Pancreas (tissue), 10 donors: ENCODE measurements at regions not wholly inside any gene's neighbourhood (a gene's known extent, or its start where the extent isn't known, plus 50 kb on each side); places are given as distances from the start of the nearest gene placed in this dataset.

Experiments
- ATAC-seq, 4 donors: fragments of 200-7000 bp; cut with Tn5 transposase; one replicate each; pipeline versions ENCODE4 v1.8.0 to v1.9.1; 2020; ENCODE audit warnings: mild to moderate bottlenecking in 4 of 4, moderate library complexity in 4 of 4
- DNase-seq, 6 donors: peaks; one replicate each; pipeline ENCODE4 v3.0.0-alpha.2; 2020
- FAIRE-seq: peaks from 2 replicates; lab custom pipeline; 2012; peaks lifted over from hg19 to GRCh38; lab: Jason Lieb, UNC
- H3K27ac ChIP-seq, 4 donors: fragments of 200-600 bp; sonication (generic); 1 replicate in 3 of 4; 2 replicates in 1 of 4; pipeline versions ENCODE4 v1.5.0 to v1.8.0; 2020
- H3K27me3 ChIP-seq, 4 donors: fragments of 200-600 bp; one replicate each; pipeline ENCODE4 v1.8.0; 2021
- H3K36me3 ChIP-seq, 3 donors: fragments of 200-600 bp; sonication (generic) in 1 of 3; one replicate each; pipeline versions ENCODE4 v1.5.0 to v1.8.0; 2020 to 2021
- H3K4me1 ChIP-seq, 3 donors: fragments of 200-600 bp; one replicate each; pipeline ENCODE4 v1.8.0; 2021
- H3K4me3 ChIP-seq, 4 donors: fragments of 200-600 bp; sonication (generic) in 2 of 4; one replicate each; pipeline versions ENCODE4 v1.5.0 to v1.8.0; 2020 to 2021
- H3K9me3 ChIP-seq, 4 donors: fragments of 200-600 bp; one replicate each; pipeline ENCODE4 v1.8.0; 2021
- CTCF ChIP-seq, 4 donors: fragments of 200-600 bp; sonication (generic) in 3 of 4; IDR thresholded peaks; one replicate each; pipeline versions ENCODE4 v1.5.0 to v1.8.0; 2021; ENCODE audit warnings: antibody characterized with exemption in 4 of 4
- WGBS, 2 donors: extraction: QIAGEN DNeasy Blood & Tissue Kit; methylation state at CpG; one replicate each; pipeline ENCODE4 v1.1.7; 2013; 5-methylcytosine and 5-hydroxymethylcytosine counted together
- intact Hi-C, 3 donors: fragments of 100-400 bp; cut with DNase I; formaldehyde crosslinking; loops; one replicate each; pipeline versions ENCODE4 v1.11.1 to v1.14.2; 2022
- donor health status: healthy with polysubstance abuse.
- donor health status: DM: no; HTN: no; CAD: no; lungs with moderate emphysema.
- donor health status: DM: no; HTN: no; CAD: no.
- donor health status: control.
- donor health status: control.
- donor health status: Bipolar disorder and iron deficiency.
- donor health status: DM: yes; HTN: yes; CAD: no.
- donor health status: DM: no; HTN: no; CAD: no.
- donor health status: DM: no; HTN: no; CAD: no.
- donor health status: DM: yes; HTN: yes; CAD: no.

GRCh38 chr1:57963581-57963980 is 539.7 kb upstream of the DAB1 start:
- no peak for ATAC-seq
- TF ChIP-seq CTCF (IDR thresholded peaks at IDR 0.05), result no peak
- no peaks in the 10 kb centered on the region for H3K4me1 ChIP-seq
- H3K27ac ChIP-seq, result no peak overlapping the region
- no peak overlapping the region for H3K4me3 ChIP-seq
- FAIRE-seq, result no peak
- no peak for DNase-seq
- intact Hi-C loops, result no loop called here
- no peaks in the 10 kb centered on the region for H3K36me3 ChIP-seq
- H3K27me3 ChIP-seq, result no peaks in the 10 kb centered on the region
- WGBS, 2 donors, result 69 to 82% methylated on average over 6 of the region's 6 CpGs
- no peaks in the 10 kb centered on the region for H3K9me3 ChIP-seq

- DNase-seq, result no peak
- Histone ChIP-seq H3K27ac (no peak overlapping the region), H3K4me1 (no peaks in the 10 kb centered on the region), H3K9me3 (no peaks in the 10 kb centered on the region), H3K4me3 (no peak overlapping the region), H3K36me3 (no peaks in the 10 kb centered on the region), H3K27me3 (no peaks in the 10 kb centered on the region)
- FAIRE-seq, result no peak
- intact Hi-C loops, result no loop called here
- no peak for ATAC-seq
- TF ChIP-seq CTCF (IDR thresholded peaks at IDR 0.05), result no peak
- 48 to 57% methylated on average over 8 of the region's 8 CpGs for WGBS, 2 donors
Observed at GRCh38 chr1:57959531-57960241, 535.8 kb upstream of the DAB1 start.

GRCh38 chr1:57957576-57957975 is 533.7 kb upstream of the DAB1 start:
- intact Hi-C loops, result no loop called here
- Histone ChIP-seq H3K27ac (no peak overlapping the region), H3K4me3 (no peak overlapping the region), H3K36me3 (no peaks in the 10 kb centered on the region), H3K27me3 (no peaks in the 10 kb centered on the region), H3K9me3 (no peaks in the 10 kb centered on the region), H3K4me1 (no peaks in the 10 kb centered on the region)
- FAIRE-seq (no peak), ATAC-seq (no peak), DNase-seq (no peak)
- no peak for TF ChIP-seq CTCF (IDR thresholded peaks at IDR 0.05)
- WGBS, 2 donors, result 57 to 68% methylated on average over 2 of the region's 2 CpGs

GRCh38 chr1:57951390-57951789 is 527.5 kb upstream of the DAB1 start:
- no peaks in the 10 kb centered on the region for H3K9me3 ChIP-seq
- ATAC-seq (no peak), FAIRE-seq (no peak)

More at GRCh38 chr1:57951390-57951789, 527.5 kb upstream of the DAB1 start:
- DNase-seq, result no peak
- Histone ChIP-seq H3K27ac (no peak overlapping the region), H3K36me3 (no peaks in the 10 kb centered on the region), H3K4me1 (no peaks in the 10 kb centered on the region), H3K4me3 (no peak overlapping the region), H3K27me3 (no peaks in the 10 kb centered on the region)
- intact Hi-C loops, result no loop called here
- TF ChIP-seq CTCF (IDR thresholded peaks at IDR 0.05), result no peak
- WGBS, 2 donors, result 46 to 60% methylated on average over 4 of the region's 4 CpGs
